ENCODE measurements at regions not wholly inside any gene's neighbourhood (a gene's known extent, or its start where the extent isn't known, plus 50 kb on each side); places are given as distances from the start of the nearest gene placed in this dataset.

DNA sequence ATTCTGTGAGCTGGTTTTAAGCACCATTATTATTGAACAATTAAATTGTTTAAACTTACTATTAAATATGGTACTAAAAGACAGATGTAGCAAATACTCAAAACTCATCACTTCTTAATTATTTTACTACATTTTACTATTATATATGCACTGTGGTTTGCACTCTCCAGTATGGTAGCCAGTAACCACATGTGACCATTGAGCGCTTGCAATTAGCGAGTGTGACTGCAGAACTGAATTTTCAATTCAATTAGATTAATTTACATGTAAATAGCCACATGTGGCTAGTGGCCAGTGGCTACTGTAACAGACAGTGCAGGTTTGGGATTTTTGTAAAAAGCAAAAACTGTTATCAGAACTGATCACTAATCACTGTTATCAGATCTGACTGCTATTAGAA lies 208.2 kb upstream of the SOX21 start:
- in situ Hi-C loops (cut with MboI) = no loop called here
- DNase-seq = no peak
- 57 to 74% methylated on average over 2 of the region's 2 CpGs for WGBS, 2 experiments (ENCODE audit: low coverage in 1 of 2, low lambda C conversion rate in 2 of 2, missing lambda C conversion rate in 2 of 2)
- TF ChIP-seq EZH2phosphoT487 (IDR thresholded peaks at IDR 0.05; ENCODE audit: insufficient read depth, low read depth) = no peak
- no peak for TF ChIP-seq EZH2 (IDR thresholded peaks at IDR 0.05; ENCODE audit: insufficient read depth, poor library complexity, severe bottlenecking)
- no peaks in the 10 kb centered on the region for H3K27me3 ChIP-seq (replicated peaks; ENCODE audit: insufficient read depth)
- H3K79me2 ChIP-seq (ENCODE audit: insufficient read depth) = no peaks in the 10 kb centered on the region
- H3K4me3 ChIP-seq = no peak overlapping the region
- no peaks in the 10 kb centered on the region for H4K20me1 ChIP-seq (ENCODE audit: insufficient read depth)
- no peak overlapping the region for H3K4me2 ChIP-seq (ENCODE audit: unreplicated experiment)
- no peaks in the 10 kb centered on the region for H3K9me2 ChIP-seq (ENCODE audit: insufficient read depth)
- no peaks in the 10 kb centered on the region for H3K36me3 ChIP-seq (ENCODE audit: low read depth)
- no peak overlapping the region for H2AFZ ChIP-seq
- no peak overlapping the region for H3K27ac ChIP-seq
- no peaks in the 10 kb centered on the region for H3F3A ChIP-seq (ENCODE audit: insufficient read depth)
- H3K9me3 ChIP-seq (ENCODE audit: low read depth) = no peaks in the 10 kb centered on the region
- H3K4me1 ChIP-seq (ENCODE audit: insufficient read depth) = no peaks in the 10 kb centered on the region
- no peak overlapping the region for H3K9ac ChIP-seq

DNA sequence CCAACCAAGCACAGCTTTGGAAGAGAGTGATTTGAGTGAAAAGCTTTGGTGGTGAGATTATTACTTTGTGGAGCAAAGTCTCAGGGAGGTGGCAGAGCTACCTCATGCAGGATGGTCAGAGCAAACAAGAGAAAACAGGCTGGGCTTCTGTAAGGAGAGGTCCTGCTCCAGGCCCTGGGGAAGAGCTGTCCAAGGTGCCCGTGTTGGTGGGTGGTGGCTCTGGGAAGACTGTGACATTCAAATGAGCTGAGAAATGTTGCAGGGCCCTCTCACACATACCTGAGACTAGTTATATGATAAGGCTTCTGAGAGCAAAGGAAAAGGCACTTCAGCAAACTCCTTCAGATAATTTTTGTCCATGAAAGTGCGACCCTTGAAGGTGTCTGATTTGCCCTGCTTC lies 205.5 kb upstream of the SOX21 start:
- no peaks in the 10 kb centered on the region for H4K20me1 ChIP-seq (ENCODE audit: insufficient read depth)
- H3K27me3 ChIP-seq (replicated peaks; ENCODE audit: insufficient read depth) = no peaks in the 10 kb centered on the region
- no peak overlapping the region for H3K9ac ChIP-seq
- H3K4me2 ChIP-seq (ENCODE audit: unreplicated experiment) = no peak overlapping the region
- H3K9me2 ChIP-seq (ENCODE audit: insufficient read depth) = no peaks in the 10 kb centered on the region
- no peak for DNase-seq
- no peak for TF ChIP-seq EZH2 (IDR thresholded peaks at IDR 0.05; ENCODE audit: insufficient read depth, poor library complexity, severe bottlenecking)
- TF ChIP-seq EZH2phosphoT487 (IDR thresholded peaks at IDR 0.05; ENCODE audit: insufficient read depth, low read depth) = no peak
- in situ Hi-C loops (cut with MboI) = no loop called here
- H3K79me2 ChIP-seq (ENCODE audit: insufficient read depth) = no peaks in the 10 kb centered on the region
- no peak overlapping the region for H3K27ac ChIP-seq
- H2AFZ ChIP-seq = no peak overlapping the region
- no peak overlapping the region for H3K4me3 ChIP-seq
- H3K9me3 ChIP-seq (ENCODE audit: low read depth) = no peaks in the 10 kb centered on the region
- WGBS, 2 experiments (ENCODE audit: low coverage in 1 of 2, low lambda C conversion rate in 2 of 2, missing lambda C conversion rate in 2 of 2) = 11 to 16% methylated on average over 2 of the region's 2 CpGs
- no peaks in the 10 kb centered on the region for H3K36me3 ChIP-seq (ENCODE audit: low read depth)
- no peaks in the 10 kb centered on the region for H3K4me1 ChIP-seq (ENCODE audit: insufficient read depth)
- H3F3A ChIP-seq (ENCODE audit: insufficient read depth) = no peaks in the 10 kb centered on the region

DNA sequence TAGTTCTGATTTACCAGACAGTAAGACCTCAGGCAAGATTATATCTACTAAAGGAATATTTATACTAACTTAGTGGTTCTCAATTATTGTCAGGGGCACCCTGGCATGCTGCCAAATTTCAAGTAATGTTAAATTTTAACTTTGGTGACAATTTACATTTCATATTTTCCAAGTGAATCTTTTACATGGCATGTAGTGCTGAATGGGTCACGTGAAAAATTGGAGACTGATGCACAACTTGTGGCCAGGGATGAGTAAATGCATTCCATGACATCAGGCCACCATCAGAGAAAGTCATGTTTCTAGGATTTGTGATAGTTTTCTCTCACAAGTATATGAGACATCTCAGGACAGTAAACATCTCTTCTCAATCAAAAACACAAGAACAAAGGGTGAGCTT lies 202.6 kb upstream of the SOX21 start:
- in situ Hi-C loops (cut with MboI) = no loop called here
- TF ChIP-seq EZH2phosphoT487 (IDR thresholded peaks at IDR 0.05; ENCODE audit: insufficient read depth, low read depth) (no peak), EZH2 (IDR thresholded peaks at IDR 0.05; ENCODE audit: insufficient read depth, poor library complexity, severe bottlenecking) (no peak)
- Histone ChIP-seq H3K27me3 (replicated peaks; ENCODE audit: insufficient read depth) (0 out of 2 replicates have a peak, but pooled peaks cover 3% of the 10 kb centered on the region), H3K36me3 (ENCODE audit: low read depth) (no peaks in the 10 kb centered on the region), H3K4me1 (ENCODE audit: insufficient read depth) (no peaks in the 10 kb centered on the region), H3K9ac (no peak overlapping the region), H3K27ac (no peak overlapping the region), H3K79me2 (ENCODE audit: insufficient read depth) (no peaks in the 10 kb centered on the region), H3F3A (ENCODE audit: insufficient read depth) (no peaks in the 10 kb centered on the region), H3K9me2 (ENCODE audit: insufficient read depth) (no peaks in the 10 kb centered on the region), H3K4me3 (no peak overlapping the region), H3K9me3 (ENCODE audit: low read depth) (no peaks in the 10 kb centered on the region), H2AFZ (no peak overlapping the region), H3K4me2 (ENCODE audit: unreplicated experiment) (no peak overlapping the region), H4K20me1 (ENCODE audit: insufficient read depth) (no peaks in the 10 kb centered on the region)
- 5 to 6% methylated on average over 1 of the region's 1 CpG for WGBS, 2 experiments (ENCODE audit: low coverage in 1 of 2, low lambda C conversion rate in 2 of 2, missing lambda C conversion rate in 2 of 2)
- no peak for DNase-seq

DNA sequence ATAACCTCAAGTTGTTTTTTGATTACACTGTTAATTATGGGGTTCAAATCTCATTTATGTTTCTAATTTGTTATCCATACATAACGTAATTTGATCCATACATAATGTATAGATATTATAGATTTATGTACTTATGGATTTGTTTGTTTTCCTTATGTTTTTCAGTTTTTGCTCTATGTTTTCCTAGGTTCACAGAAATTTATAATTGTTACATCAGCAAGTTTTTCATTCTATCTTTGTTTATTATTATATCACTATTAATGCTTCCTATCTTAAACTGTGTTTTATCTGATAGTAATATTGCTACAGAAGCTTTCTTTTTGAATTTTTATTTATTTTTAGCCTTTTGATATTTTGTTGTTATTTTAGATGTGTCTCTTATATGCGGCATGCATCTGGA lies 194.3 kb upstream of the SOX21 start:
- TF ChIP-seq EZH2 (IDR thresholded peaks at IDR 0.05; ENCODE audit: insufficient read depth, poor library complexity, severe bottlenecking) (no peak), EZH2phosphoT487 (IDR thresholded peaks at IDR 0.05; ENCODE audit: insufficient read depth, low read depth) (no peak)
- H3K27me3 ChIP-seq (replicated peaks; ENCODE audit: insufficient read depth) = peaks cover 9% of the 10 kb centered on the region
- no peaks in the 10 kb centered on the region for H4K20me1 ChIP-seq (ENCODE audit: insufficient read depth)
- no peaks in the 10 kb centered on the region for H3K9me3 ChIP-seq (ENCODE audit: low read depth)
- no peak overlapping the region for H3K4me3 ChIP-seq
- DNase-seq = no peak
- H3K4me2 ChIP-seq (ENCODE audit: unreplicated experiment) = no peak overlapping the region
- H2AFZ ChIP-seq = no peak overlapping the region
- H3K9ac ChIP-seq = no peak overlapping the region
- H3K27ac ChIP-seq = no peak overlapping the region
- 28 to 30% methylated on average over 2 of the region's 2 CpGs for WGBS, 2 experiments (ENCODE audit: low coverage in 1 of 2, low lambda C conversion rate in 2 of 2, missing lambda C conversion rate in 2 of 2)
- no peaks in the 10 kb centered on the region for H3F3A ChIP-seq (ENCODE audit: insufficient read depth)
- H3K36me3 ChIP-seq (ENCODE audit: low read depth) = no peaks in the 10 kb centered on the region
- no peaks in the 10 kb centered on the region for H3K79me2 ChIP-seq (ENCODE audit: insufficient read depth)
- no peaks in the 10 kb centered on the region for H3K9me2 ChIP-seq (ENCODE audit: insufficient read depth)
- no peaks in the 10 kb centered on the region for H3K4me1 ChIP-seq (ENCODE audit: insufficient read depth)
- in situ Hi-C loops (cut with MboI) = no loop called here
